ENCODE measurements at regions not wholly inside any gene's neighbourhood (a gene's known extent, or its start where the extent isn't known, plus 50 kb on each side); places are given as distances from the start of the nearest gene placed in this dataset.

DNA sequence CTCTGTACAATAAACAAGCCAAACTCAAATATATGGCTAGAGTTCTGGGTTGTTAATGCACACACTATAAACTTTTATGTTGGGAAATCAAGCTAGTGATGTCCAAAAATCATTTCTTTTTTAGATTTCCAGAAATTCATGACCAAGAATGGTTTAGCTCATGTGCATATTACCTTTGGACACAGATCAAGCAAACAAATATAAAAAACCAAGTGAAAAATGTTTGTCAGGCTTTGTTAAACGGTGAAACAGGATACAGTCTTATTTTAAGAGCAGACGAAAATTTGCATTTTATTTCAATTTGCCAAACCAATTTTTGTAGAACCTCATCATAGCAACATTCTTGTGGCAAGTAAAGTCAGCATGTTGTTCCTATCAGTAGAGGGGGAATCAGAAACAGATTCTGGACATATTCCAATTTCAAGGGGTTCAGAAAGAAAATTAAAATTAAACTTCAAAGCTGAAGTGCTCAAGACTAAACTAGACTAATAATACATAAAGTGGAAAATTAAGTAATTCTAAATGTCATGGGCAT is 413.6 kb downstream of the TRIML1 start:
- 54% methylated on average over 2 of the region's 2 CpGs for WGBS
- Histone ChIP-seq H3K4me3 (no peak overlapping the region), H3K27me3 (no peaks in the 10 kb centered on the region), H3K36me3 (no peaks in the 10 kb centered on the region), H3K9me3 (no peaks in the 10 kb centered on the region), H3K27ac (replicated peaks in 1 of 4) (no peak overlapping the region), H3K4me1 (no peaks in the 10 kb centered on the region)
- DNase-seq (ENCODE audit: extremely low spot score), result no peak
- intact Hi-C loops (cut with DNase I), result no loop called here
- TF ChIP-seq, protein P1, sequence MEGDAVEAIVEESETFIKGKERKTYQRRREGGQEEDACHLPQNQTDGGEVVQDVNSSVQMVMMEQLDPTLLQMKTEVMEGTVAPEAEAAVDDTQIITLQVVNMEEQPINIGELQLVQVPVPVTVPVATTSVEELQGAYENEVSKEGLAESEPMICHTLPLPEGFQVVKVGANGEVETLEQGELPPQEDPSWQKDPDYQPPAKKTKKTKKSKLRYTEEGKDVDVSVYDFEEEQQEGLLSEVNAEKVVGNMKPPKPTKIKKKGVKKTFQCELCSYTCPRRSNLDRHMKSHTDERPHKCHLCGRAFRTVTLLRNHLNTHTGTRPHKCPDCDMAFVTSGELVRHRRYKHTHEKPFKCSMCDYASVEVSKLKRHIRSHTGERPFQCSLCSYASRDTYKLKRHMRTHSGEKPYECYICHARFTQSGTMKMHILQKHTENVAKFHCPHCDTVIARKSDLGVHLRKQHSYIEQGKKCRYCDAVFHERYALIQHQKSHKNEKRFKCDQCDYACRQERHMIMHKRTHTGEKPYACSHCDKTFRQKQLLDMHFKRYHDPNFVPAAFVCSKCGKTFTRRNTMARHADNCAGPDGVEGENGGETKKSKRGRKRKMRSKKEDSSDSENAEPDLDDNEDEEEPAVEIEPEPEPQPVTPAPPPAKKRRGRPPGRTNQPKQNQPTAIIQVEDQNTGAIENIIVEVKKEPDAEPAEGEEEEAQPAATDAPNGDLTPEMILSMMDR (IDR thresholded peaks at IDR 0.05), result no peak
- TF ChIP-seq EP300 (IDR thresholded peaks at IDR 0.05), result no peak

DNA sequence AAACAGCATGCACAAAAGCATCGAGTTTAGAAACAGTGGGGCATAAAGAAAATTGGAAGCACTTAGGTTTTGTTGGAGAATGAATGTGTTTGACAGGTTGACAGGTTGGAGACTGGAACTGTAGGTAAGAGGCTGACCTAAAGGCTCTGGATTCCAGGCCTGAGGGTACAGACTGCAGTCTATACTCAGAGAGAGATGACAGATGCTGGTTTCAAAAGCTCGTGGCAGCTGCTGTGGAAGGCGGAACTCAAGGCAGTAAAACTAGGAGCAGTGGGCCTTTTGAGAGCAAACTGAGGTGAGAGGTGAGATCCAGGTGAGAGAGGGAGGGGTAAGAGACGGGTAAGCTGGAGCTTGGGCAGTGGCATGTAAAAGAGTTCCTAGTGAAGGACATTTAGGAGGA is 415.2 kb downstream of the TRIML1 start:
- intact Hi-C loops (cut with DNase I), result no loop called here
- TF ChIP-seq POLR2A (IDR thresholded peaks at IDR 0.05; ENCODE audit: low read depth) (no peak), EP300 (IDR thresholded peaks at IDR 0.05) (no peak), POLR2AphosphoS5 (IDR thresholded peaks at IDR 0.05) (no peak)
- TF ChIP-seq, protein P1 (IDR thresholded peaks at IDR 0.05), result no peak
- Histone ChIP-seq H3K27me3 (no peaks in the 10 kb centered on the region), H3K36me3 (no peaks in the 10 kb centered on the region), H3K27ac (replicated peaks in 1 of 4) (no peak overlapping the region), H3K4me3 (no peak overlapping the region), H3K4me1 (no peaks in the 10 kb centered on the region), H3K9me3 (no peaks in the 10 kb centered on the region)
- 78% methylated on average over 4 of the region's 4 CpGs for WGBS
- DNase-seq (ENCODE audit: extremely low spot score), result no peak

DNA sequence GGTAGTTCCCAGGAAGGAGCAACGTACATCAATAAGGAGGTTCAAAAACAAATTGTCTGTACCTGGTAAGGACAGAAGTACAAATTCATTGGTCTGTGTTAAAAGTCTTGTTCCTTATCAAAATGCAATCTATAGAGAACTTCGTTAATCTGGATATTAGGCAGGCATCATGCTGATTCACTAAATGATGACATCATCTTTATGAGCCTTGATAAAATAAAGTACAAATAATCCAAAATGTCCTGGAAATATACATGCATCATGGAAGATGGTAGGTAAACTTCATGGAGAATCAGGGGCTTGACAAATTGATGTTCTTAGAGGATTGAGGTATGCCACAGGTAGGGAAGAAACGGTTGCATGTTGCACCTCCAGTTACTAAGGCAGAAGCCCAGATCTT is 433.9 kb downstream of the TRIML1 start:
- TF ChIP-seq POLR2A (IDR thresholded peaks at IDR 0.05; ENCODE audit: low read depth) (no peak), POLR2AphosphoS5 (IDR thresholded peaks at IDR 0.05) (no peak), EP300 (IDR thresholded peaks at IDR 0.05) (no peak)
- TF ChIP-seq, protein P1 (IDR thresholded peaks at IDR 0.05), result no peak
- DNase-seq (ENCODE audit: extremely low spot score), result no peak
- WGBS, result 79% methylated on average over 3 of the region's 3 CpGs
- no peak overlapping the region for H3K4me3 ChIP-seq
- no peak overlapping the region for H3K27ac ChIP-seq (replicated peaks in 1 of 4)
- intact Hi-C loops (cut with DNase I), result no loop called here
- no peaks in the 10 kb centered on the region for H3K9me3 ChIP-seq
- H3K27me3 ChIP-seq, result no peaks in the 10 kb centered on the region
- no peaks in the 10 kb centered on the region for H3K4me1 ChIP-seq
- H3K36me3 ChIP-seq, result no peaks in the 10 kb centered on the region

DNA sequence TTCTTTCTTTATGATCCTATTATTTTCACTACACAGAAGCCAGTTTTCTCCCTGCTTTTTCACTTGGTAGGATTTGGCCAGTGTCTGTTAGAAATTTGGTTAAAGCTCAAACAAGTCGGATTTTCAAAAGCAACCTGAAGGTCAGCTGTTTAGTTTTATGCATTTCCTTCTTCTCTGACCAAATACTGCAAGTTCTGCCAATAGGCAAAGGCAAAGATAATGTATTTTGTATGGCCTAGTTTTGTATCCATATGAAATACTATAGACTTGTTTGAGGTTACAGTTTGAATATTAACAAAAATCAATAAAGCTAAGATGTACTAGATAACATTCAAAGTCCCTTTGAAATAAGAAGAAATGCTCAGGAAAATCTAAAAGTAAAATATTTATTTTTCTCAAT is 439.4 kb downstream of the TRIML1 start:
- 69% methylated on average over 1 of the region's 1 CpG for WGBS
- Histone ChIP-seq H3K27ac (replicated peaks in 1 of 4) (no peak overlapping the region), H3K36me3 (no peaks in the 10 kb centered on the region), H3K27me3 (no peaks in the 10 kb centered on the region), H3K9me3 (no peaks in the 10 kb centered on the region), H3K4me1 (no peaks in the 10 kb centered on the region), H3K4me3 (no peak overlapping the region)
- DNase-seq (ENCODE audit: extremely low spot score), result no peak
- TF ChIP-seq POLR2AphosphoS5 (IDR thresholded peaks at IDR 0.05) (no peak), POLR2A (IDR thresholded peaks at IDR 0.05; ENCODE audit: low read depth) (no peak), EP300 (IDR thresholded peaks at IDR 0.05) (no peak)
- TF ChIP-seq, protein P1 (IDR thresholded peaks at IDR 0.05), result no peak
- intact Hi-C loops (cut with DNase I), result no loop called here

DNA sequence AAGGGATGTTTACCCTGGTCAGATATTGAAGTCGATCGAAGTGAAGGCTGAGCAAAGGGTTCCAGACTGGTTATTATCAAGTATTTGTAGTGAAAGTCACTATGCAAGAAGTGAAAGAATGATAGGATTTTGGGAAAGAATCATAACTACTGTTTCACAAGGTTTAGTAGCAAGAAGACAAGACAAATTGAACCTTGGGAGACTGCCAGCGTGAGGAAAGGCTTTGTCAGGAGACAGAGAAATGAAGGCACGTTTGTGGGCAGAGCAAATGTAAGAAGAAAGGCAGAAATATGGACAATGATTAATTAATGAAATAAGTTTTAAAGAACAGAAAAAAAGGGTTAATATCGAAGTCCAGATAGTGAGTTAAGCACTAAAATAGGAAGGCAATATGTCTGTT is 456.8 kb downstream of the TRIML1 start:
- H3K27me3 ChIP-seq, result no peaks in the 10 kb centered on the region

More for the DNA sequence above, 456.8 kb downstream of the TRIML1 start:
- DNase-seq (ENCODE audit: extremely low spot score), result no peak
- TF ChIP-seq POLR2AphosphoS5 (IDR thresholded peaks at IDR 0.05) (no peak), EP300 (IDR thresholded peaks at IDR 0.05) (no peak), POLR2A (IDR thresholded peaks at IDR 0.05; ENCODE audit: low read depth) (no peak)
- TF ChIP-seq, protein P1 (IDR thresholded peaks at IDR 0.05), result no peak
- H3K4me1 ChIP-seq, result no peaks in the 10 kb centered on the region
- no peak overlapping the region for H3K4me3 ChIP-seq
- no peaks in the 10 kb centered on the region for H3K9me3 ChIP-seq
- WGBS, result 44% methylated on average over 5 of the region's 5 CpGs
- intact Hi-C loops (cut with DNase I), result no loop called here
- H3K36me3 ChIP-seq, result no peaks in the 10 kb centered on the region
- no peak overlapping the region for H3K27ac ChIP-seq (replicated peaks in 1 of 4)
